ENCODE measurements at regions not wholly inside any gene's neighbourhood (a gene's known extent, or its start where the extent isn't known, plus 50 kb on each side); places are given as distances from the start of the nearest gene placed in this dataset.

- TF ChIP-seq, protein P1, sequence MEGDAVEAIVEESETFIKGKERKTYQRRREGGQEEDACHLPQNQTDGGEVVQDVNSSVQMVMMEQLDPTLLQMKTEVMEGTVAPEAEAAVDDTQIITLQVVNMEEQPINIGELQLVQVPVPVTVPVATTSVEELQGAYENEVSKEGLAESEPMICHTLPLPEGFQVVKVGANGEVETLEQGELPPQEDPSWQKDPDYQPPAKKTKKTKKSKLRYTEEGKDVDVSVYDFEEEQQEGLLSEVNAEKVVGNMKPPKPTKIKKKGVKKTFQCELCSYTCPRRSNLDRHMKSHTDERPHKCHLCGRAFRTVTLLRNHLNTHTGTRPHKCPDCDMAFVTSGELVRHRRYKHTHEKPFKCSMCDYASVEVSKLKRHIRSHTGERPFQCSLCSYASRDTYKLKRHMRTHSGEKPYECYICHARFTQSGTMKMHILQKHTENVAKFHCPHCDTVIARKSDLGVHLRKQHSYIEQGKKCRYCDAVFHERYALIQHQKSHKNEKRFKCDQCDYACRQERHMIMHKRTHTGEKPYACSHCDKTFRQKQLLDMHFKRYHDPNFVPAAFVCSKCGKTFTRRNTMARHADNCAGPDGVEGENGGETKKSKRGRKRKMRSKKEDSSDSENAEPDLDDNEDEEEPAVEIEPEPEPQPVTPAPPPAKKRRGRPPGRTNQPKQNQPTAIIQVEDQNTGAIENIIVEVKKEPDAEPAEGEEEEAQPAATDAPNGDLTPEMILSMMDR (IDR thresholded peaks at IDR 0.05) = no peak
- no peak for TF ChIP-seq POLR2A (IDR thresholded peaks at IDR 0.05)
These were observed 211.5 kb downstream of the CHRDL1 start for GRCh38 chrX:110584083-110584482.
